ENCODE measurements at regions not wholly inside any gene's neighbourhood (a gene's known extent, or its start where the extent isn't known, plus 50 kb on each side); places are given as distances from the start of the nearest gene placed in this dataset.

DNA sequence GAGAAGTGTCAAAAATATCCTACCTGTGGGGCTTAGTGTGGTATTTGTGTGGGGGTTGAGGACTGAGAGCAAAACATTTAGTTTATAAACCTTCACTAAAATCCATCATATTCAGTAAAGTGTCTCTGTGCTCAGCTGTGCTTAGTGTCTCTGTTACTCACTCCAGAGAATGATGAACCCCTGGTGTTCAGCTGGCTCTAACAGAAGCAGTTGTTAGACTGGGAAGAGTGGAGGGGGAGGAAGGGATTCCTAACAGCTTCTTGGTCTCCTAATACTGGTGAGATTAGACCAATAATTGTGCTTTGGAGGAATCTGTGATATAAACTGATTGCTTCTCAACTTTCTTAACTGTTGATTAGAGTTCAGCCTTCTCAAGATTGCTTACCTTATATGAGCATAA is 1123.5 kb downstream of the ROBO2 start:
- Mint-ChIP-seq H3K4me3 (no peak overlapping the region), H3K9me3 (peaks cover 0 to 3% (median 0%) of the 10 kb centered on the region in 7 donors), H3K36me3 (no peaks in the 10 kb centered on the region), H3K27ac (no peak overlapping the region), H3K4me1 (no peaks in the 10 kb centered on the region), H3K27me3 (ENCODE audit: low read depth in 3 of 3) (no peaks in the 10 kb centered on the region)
- Histone ChIP-seq H3K79me2 (ENCODE audit: insufficient read depth, low read length) (no peaks in the 10 kb centered on the region), H3K27me3 (ENCODE audit: control insufficient read depth in 2 of 2, insufficient read depth in 2 of 2, low read length in 2 of 2) (no peaks in the 10 kb centered on the region), H3K4me2 (replicated peaks; ENCODE audit: extremely low read depth, low read length, poor library complexity, severe bottlenecking) (no peak overlapping the region), H3K4me3 (replicated peaks in 1 of 3; ENCODE audit: low read depth in 2 of 3, low read length in 3 of 3) (no peak overlapping the region), H4K20me1 (ENCODE audit: insufficient read depth, low read length) (no peaks in the 10 kb centered on the region), H3K9ac (ENCODE audit: insufficient read depth, low read length, poor library complexity, severe bottlenecking) (no peak overlapping the region), H3K36me3 (replicated peaks in 1 of 2; ENCODE audit: control insufficient read depth in 1 of 2, insufficient read depth in 2 of 2, low read length in 2 of 2) (no peaks in the 10 kb centered on the region), H3K27ac (ENCODE audit: low read depth in 1 of 2, low read length in 2 of 2) (no peak overlapping the region), H2AFZ (ENCODE audit: insufficient read depth, low read depth, low read length, poor library complexity, severe bottlenecking) (no peak overlapping the region), H3K9me3 (replicated peaks in 1 of 2; ENCODE audit: control insufficient read depth in 1 of 2, insufficient read depth in 1 of 2, low read length in 2 of 2) (no peaks in the 10 kb centered on the region), H3K4me1 (ENCODE audit: control insufficient read depth in 1 of 2, insufficient read depth in 2 of 2, low read length in 2 of 2) (no peaks in the 10 kb centered on the region)
- no peak for DNase-seq
- TF ChIP-seq CTCF (IDR thresholded peaks at IDR 0.05): no peak
- intact Hi-C loops (cut with micrococcal nuclease): no loop called here

DNA sequence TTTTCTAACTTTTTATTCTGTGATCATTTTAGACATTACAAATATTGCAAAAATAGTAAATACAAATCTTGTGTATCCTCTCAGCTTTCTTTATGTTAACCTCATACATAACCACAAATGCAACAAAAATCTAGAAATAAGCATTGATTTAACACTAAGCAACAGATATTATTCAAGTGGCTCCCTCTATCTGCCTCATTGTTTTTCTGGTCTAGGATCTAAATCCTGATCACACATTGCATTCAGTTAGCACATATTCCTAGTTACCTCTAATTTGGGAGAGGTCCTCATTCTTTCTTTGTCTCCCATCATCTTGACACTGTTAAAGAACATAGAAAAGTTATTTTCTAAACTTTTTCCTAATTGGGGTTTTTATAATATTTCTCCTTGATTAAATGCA is 1126.0 kb downstream of the ROBO2 start:
- Histone ChIP-seq H3K79me2 (ENCODE audit: insufficient read depth, low read length) (no peaks in the 10 kb centered on the region), H3K36me3 (replicated peaks in 1 of 2; ENCODE audit: control insufficient read depth in 1 of 2, insufficient read depth in 2 of 2, low read length in 2 of 2) (no peaks in the 10 kb centered on the region), H2AFZ (ENCODE audit: insufficient read depth, low read depth, low read length, poor library complexity, severe bottlenecking) (no peak overlapping the region), H3K9me3 (replicated peaks in 1 of 2; ENCODE audit: control insufficient read depth in 1 of 2, insufficient read depth in 1 of 2, low read length in 2 of 2) (no peaks in the 10 kb centered on the region), H3K4me3 (replicated peaks in 1 of 3; ENCODE audit: low read depth in 2 of 3, low read length in 3 of 3) (no peak overlapping the region), H3K4me1 (ENCODE audit: control insufficient read depth in 1 of 2, insufficient read depth in 2 of 2, low read length in 2 of 2) (no peaks in the 10 kb centered on the region), H3K4me2 (replicated peaks; ENCODE audit: extremely low read depth, low read length, poor library complexity, severe bottlenecking) (no peak overlapping the region), H4K20me1 (ENCODE audit: insufficient read depth, low read length) (no peaks in the 10 kb centered on the region), H3K9ac (ENCODE audit: insufficient read depth, low read length, poor library complexity, severe bottlenecking) (no peak overlapping the region), H3K27me3 (ENCODE audit: control insufficient read depth in 2 of 2, insufficient read depth in 2 of 2, low read length in 2 of 2) (no peaks in the 10 kb centered on the region), H3K27ac (ENCODE audit: low read depth in 1 of 2, low read length in 2 of 2) (no peak overlapping the region)
- Mint-ChIP-seq H3K27ac (no peak overlapping the region), H3K36me3 (no peaks in the 10 kb centered on the region), H3K27me3 (ENCODE audit: low read depth in 3 of 3) (no peaks in the 10 kb centered on the region), H3K4me1 (no peaks in the 10 kb centered on the region), H3K9me3 (peaks cover 0 to 3% (median 0%) of the 10 kb centered on the region in 7 donors), H3K4me3 (no peak overlapping the region)
- TF ChIP-seq CTCF (IDR thresholded peaks at IDR 0.05): no peak
- DNase-seq: no peak
- intact Hi-C loops (cut with micrococcal nuclease): no loop called here

Data from CD14-positive monocyte (primary cell).